Caco-2 (cell line): ENCODE measurements at regions not wholly inside any gene's neighbourhood (a gene's known extent, or its start where the extent isn't known, plus 50 kb on each side); places are given as distances from the start of the nearest gene placed in this dataset.

Source experiments
- BruUV-seq: library from RNA; stranded (reverse); fragments of 400-500 nt; replicated peaks from 2 replicates; lab custom pipeline; 2021; lab: Mats Ljungman, UMichigan
- CTCF ChIA-PET: fragments of 300-600 bp; sonication (Branson Sonifier 250); formaldehyde crosslinking; loops from one replicate; lab custom pipeline; 2022; ENCODE audit warnings: antibody characterized with exemption; lab: Charles Lee
- POLR2A ChIA-PET: fragments of 300-600 bp; sonication (Branson Sonifier 250); formaldehyde crosslinking; loops from one replicate; lab custom pipeline; 2022; ENCODE audit warnings: antibody characterized with exemption; lab: Charles Lee
- DNase-seq, 2 experiments: peaks; one replicate each; pipeline versions ENCODE4 v3.0.0 to v3.0.0-alpha.2; 2020 to 2022
- H3K27me3 ChIP-seq: replicated peaks from 2 replicates; pipeline ENCODE4 v1.6.0; 2011; ENCODE audit warnings: low read length; ENCODE audit not compliant: control insufficient read depth, insufficient read depth
- H3K36me3 ChIP-seq: 2 replicates; pipeline ENCODE4 v1.5.1; 2011; ENCODE audit warnings: low read length; ENCODE audit not compliant: control insufficient read depth, insufficient read depth
- H3K4me1 ChIP-seq: fragments of 250-450 bp; sonication (Bioruptor Pico); 2 replicates; pipeline ENCODE4 v1.5.1; 2020; ENCODE audit warnings: mild to moderate bottlenecking
- H3K4me3 ChIP-seq: 2 replicates; pipeline ENCODE4 v1.5.1; 2011; ENCODE audit warnings: low read depth, mild to moderate bottlenecking, control low read depth, low read length
- H3K9me3 ChIP-seq: fragments of 250-450 bp; sonication (Bioruptor Pico); 2 replicates; pipeline ENCODE4 v1.5.1; 2020; ENCODE audit warnings: mild to moderate bottlenecking, moderate library complexity
- H3K27ac Mint-ChIP-seq: one replicate; pipeline ENCODE4 v1.8.0; 2022; ENCODE audit warnings: mixed read lengths; ENCODE audit not compliant: unreplicated experiment
- H3K27me3 Mint-ChIP-seq: one replicate; pipeline ENCODE4 v1.8.0; 2022; ENCODE audit warnings: mixed read lengths; ENCODE audit not compliant: insufficient read depth, unreplicated experiment
- H3K36me3 Mint-ChIP-seq: one replicate; pipeline ENCODE4 v1.8.0; 2022; ENCODE audit warnings: mild to moderate bottlenecking, mixed read lengths; ENCODE audit not compliant: insufficient read depth, unreplicated experiment
- H3K4me1 Mint-ChIP-seq: one replicate; pipeline ENCODE4 v1.8.0; 2022; ENCODE audit warnings: low read depth, mixed read lengths; ENCODE audit not compliant: unreplicated experiment
- H3K4me3 Mint-ChIP-seq: one replicate; pipeline ENCODE4 v1.8.0; 2022; ENCODE audit warnings: mild to moderate bottlenecking, moderate library complexity, mixed read lengths; ENCODE audit not compliant: unreplicated experiment
- H3K9me3 Mint-ChIP-seq: one replicate; pipeline ENCODE4 v1.8.0; 2022; ENCODE audit warnings: mixed read lengths; ENCODE audit not compliant: unreplicated experiment
- intact Hi-C: fragments of 100-400 bp; cut with micrococcal nuclease; formaldehyde crosslinking; loops from one replicate; pipeline ENCODE4 v1.10.0; 2022; ENCODE audit not compliant: unreplicated experiment
- TF ChIP-seq, protein P1 (sequence below), 2 experiments: fragments of 200-600 bp in 1 of 2; IDR thresholded peaks; 1 replicate in 1 of 2; 2 replicates in 1 of 2; pipeline versions ENCODE4 v1.5.1 to v1.8.0; 2011 to 2022; ENCODE audit warnings: antibody characterized with exemption in 1 of 2, control low read depth in 1 of 2, inconsistent platforms in 1 of 2, low read depth in 1 of 2, low read length in 1 of 2, mild to moderate bottlenecking in 1 of 2, moderate library complexity in 1 of 2; ENCODE audit not compliant: insufficient read depth in 1 of 2, severe bottlenecking in 1 of 2, unreplicated experiment in 1 of 2

DNA sequence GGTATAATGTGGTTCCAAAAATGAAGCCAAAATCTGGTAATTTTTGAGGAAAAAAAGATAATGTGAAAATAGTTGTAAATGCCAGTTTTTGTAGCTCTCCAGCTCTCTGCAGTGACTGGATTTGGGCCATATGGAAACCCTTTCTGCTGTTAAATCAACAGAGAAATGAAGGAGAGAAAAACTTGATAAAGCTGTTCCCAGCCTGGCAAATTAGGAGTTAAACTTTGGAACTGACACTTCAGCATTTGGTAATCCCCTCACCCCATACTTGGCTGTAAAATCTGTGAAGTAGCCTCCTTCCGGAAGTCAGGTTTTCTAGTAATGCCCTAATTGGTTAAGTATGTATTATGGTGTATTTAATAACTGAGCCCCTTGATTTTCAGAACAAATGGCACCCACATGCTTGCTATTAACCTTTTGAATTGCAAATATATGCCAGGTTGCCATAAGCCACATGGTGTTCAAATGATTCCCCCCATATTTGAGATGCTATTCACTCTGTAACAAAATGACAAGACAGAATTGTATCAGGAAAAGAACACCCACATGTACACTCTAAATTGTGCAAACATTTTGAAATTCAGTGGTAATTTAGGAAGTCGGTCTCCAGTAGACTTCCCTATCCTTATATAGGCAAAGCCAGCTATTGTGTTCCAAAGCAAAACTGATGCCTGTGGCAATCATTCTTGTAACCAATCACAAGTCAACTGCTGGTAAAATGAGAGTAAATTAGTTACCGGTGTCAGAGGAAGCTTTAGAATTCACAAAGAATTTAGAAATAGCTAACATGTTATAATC, 96.3 kb upstream of the ADAMTS3 start:
- BruUV-seq = no TSS peak
- no peaks in the 10 kb centered on the region for H3K27me3 Mint-ChIP-seq

DNA sequence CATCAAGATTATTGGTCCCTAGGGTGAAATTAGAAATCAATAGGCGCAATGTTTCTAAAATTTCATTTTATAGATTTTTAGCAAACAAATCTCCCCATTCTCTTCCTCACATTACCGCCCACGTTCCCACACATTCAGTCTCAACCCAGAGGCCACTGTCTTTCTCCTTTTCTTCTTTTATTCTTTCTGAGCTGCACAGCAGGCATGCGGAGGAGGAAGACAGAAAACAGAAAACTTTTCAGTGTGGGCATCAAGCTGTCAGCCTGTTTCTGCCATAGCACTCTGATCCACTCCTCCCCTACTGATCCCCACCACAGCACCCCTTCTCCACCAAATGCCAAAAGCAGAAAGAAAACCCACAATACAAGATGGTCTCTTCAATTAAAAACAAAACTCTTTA, 94.8 kb upstream of the ADAMTS3 start:
- Mint-ChIP-seq H3K4me1 (no peaks in the 10 kb centered on the region), H3K4me3 (no peak overlapping the region), H3K36me3 (no peaks in the 10 kb centered on the region), H3K27ac (no peak overlapping the region), H3K9me3 (no peaks in the 10 kb centered on the region), H3K27me3 (no peaks in the 10 kb centered on the region)
- ChIA-PET POLR2A (no interaction called here), CTCF (no interaction called here)
- TF ChIP-seq, protein P1, sequence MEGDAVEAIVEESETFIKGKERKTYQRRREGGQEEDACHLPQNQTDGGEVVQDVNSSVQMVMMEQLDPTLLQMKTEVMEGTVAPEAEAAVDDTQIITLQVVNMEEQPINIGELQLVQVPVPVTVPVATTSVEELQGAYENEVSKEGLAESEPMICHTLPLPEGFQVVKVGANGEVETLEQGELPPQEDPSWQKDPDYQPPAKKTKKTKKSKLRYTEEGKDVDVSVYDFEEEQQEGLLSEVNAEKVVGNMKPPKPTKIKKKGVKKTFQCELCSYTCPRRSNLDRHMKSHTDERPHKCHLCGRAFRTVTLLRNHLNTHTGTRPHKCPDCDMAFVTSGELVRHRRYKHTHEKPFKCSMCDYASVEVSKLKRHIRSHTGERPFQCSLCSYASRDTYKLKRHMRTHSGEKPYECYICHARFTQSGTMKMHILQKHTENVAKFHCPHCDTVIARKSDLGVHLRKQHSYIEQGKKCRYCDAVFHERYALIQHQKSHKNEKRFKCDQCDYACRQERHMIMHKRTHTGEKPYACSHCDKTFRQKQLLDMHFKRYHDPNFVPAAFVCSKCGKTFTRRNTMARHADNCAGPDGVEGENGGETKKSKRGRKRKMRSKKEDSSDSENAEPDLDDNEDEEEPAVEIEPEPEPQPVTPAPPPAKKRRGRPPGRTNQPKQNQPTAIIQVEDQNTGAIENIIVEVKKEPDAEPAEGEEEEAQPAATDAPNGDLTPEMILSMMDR (IDR thresholded peaks at IDR 0.05; ENCODE audit: insufficient read depth in 1 of 2, low read depth in 1 of 2, low read length in 1 of 2, severe bottlenecking in 1 of 2, unreplicated experiment in 1 of 2) = no peak
- H3K27me3 ChIP-seq = no peaks in the 10 kb centered on the region
- no peaks in the 10 kb centered on the region for H3K9me3 ChIP-seq
- DNase-seq = no peak
- intact Hi-C loops = no loop called here
- H3K36me3 ChIP-seq = no peaks in the 10 kb centered on the region
- no peaks in the 10 kb centered on the region for H3K4me1 ChIP-seq
- no TSS peak for BruUV-seq
- H3K4me3 ChIP-seq = no peak overlapping the region

More for the DNA sequence above, 96.3 kb upstream of the ADAMTS3 start:
- Mint-ChIP-seq H3K9me3 (no peaks in the 10 kb centered on the region), H3K36me3 (no peaks in the 10 kb centered on the region), H3K27ac (no peak overlapping the region), H3K4me1 (no peaks in the 10 kb centered on the region), H3K4me3 (no peak overlapping the region)
- TF ChIP-seq, protein P1 (IDR thresholded peaks at IDR 0.05; ENCODE audit: insufficient read depth in 1 of 2, low read depth in 1 of 2, low read length in 1 of 2, severe bottlenecking in 1 of 2, unreplicated experiment in 1 of 2) = no peak
- ChIA-PET POLR2A (no interaction called here), CTCF (no interaction called here)
- Histone ChIP-seq H3K4me3 (no peak overlapping the region), H3K4me1 (no peaks in the 10 kb centered on the region), H3K36me3 (no peaks in the 10 kb centered on the region), H3K9me3 (no peaks in the 10 kb centered on the region), H3K27me3 (no peaks in the 10 kb centered on the region)
- intact Hi-C loops = no loop called here
- DNase-seq = no peak

DNA sequence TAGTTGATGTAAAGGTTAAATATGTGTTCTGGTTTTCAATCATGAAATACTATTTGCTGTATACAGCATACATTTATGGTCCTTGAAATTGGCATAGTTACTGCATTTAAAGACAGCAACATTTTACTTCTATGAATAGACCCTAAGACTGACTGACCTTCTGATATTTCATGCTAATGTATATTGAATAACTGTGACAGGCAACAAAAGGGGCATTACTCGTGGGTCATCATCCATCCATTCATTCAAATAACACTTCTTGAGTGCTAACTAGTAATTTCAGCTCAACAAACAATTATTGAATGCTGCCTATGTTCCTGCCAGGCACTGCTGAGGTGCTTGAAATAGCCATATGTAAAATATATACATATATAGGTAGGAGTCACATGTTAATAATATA, 92.8 kb upstream of the ADAMTS3 start:
- DNase-seq = no peak
- H3K9me3 Mint-ChIP-seq = no peaks in the 10 kb centered on the region
- intact Hi-C loops = no loop called here
- H3K27ac Mint-ChIP-seq = no peak overlapping the region
- no peak overlapping the region for H3K4me3 Mint-ChIP-seq
- H3K27me3 ChIP-seq = no peaks in the 10 kb centered on the region
- H3K4me1 ChIP-seq = no peaks in the 10 kb centered on the region
- no peaks in the 10 kb centered on the region for H3K36me3 Mint-ChIP-seq
- no TSS peak for BruUV-seq
- ChIA-PET CTCF (interaction anchor here (0.5 kb wide), 1 partner anchor 1623 kb away, joined by 4 read pairs; no protein-coding TSS in a partner anchor), POLR2A (no interaction called here)
- H3K4me1 Mint-ChIP-seq = no peaks in the 10 kb centered on the region
- no peaks in the 10 kb centered on the region for H3K27me3 Mint-ChIP-seq
- H3K4me3 ChIP-seq = no peak overlapping the region
- TF ChIP-seq, protein P1 (IDR thresholded peaks at IDR 0.05; ENCODE audit: insufficient read depth in 1 of 2, low read depth in 1 of 2, low read length in 1 of 2, severe bottlenecking in 1 of 2, unreplicated experiment in 1 of 2) = no peak
- H3K9me3 ChIP-seq = no peaks in the 10 kb centered on the region
- no peaks in the 10 kb centered on the region for H3K36me3 ChIP-seq
